SH-SY5Y (cell line): ENCODE measurements at regions not wholly inside any gene's neighbourhood (a gene's known extent, or its start where the extent isn't known, plus 50 kb on each side); places are given as distances from the start of the nearest gene placed in this dataset.

Source experiments
- GATA2 ChIP-seq: IDR thresholded peaks from 2 replicates; pipeline ENCODE4 v1.6.1; 2011; ENCODE audit warnings: mild to moderate bottlenecking, low read depth, low read length
- GATA3 ChIP-seq: IDR thresholded peaks from 2 replicates; pipeline ENCODE4 v1.6.1; 2011; ENCODE audit warnings: low read depth, mild to moderate bottlenecking, low read length, moderate library complexity

DNA sequence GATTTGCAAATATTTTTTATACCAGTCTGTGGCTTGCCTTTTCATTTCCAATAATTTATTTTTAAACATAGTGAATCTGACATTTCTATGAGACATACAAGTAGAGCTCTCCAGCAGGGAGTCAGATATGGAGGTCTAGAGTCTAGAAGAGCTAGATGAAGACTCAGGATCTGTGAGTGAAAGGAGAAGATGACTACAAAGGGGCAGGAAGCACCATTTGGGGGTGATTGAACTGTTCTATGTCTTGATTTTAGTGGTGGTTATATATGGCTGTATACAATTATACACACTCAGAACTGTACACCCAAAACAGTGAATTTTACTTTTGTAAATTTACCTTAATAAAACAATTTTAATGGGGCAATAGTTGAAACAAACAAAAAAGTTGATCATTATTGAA lies 127.9 kb upstream of the BACH2 start:
- no peak for TF ChIP-seq GATA2
- no peak for TF ChIP-seq GATA3
